ENCODE measurements at regions not wholly inside any gene's neighbourhood (a gene's known extent, or its start where the extent isn't known, plus 50 kb on each side); places are given as distances from the start of the nearest gene placed in this dataset.

GRCh38 chr2:220935789-220936321 lies 636.2 kb downstream of the EPHA4 start:
- no TSS peak for BruUV-seq (replicated peaks)
- ChIA-PET POLR2A (interaction anchor here (0.7 kb wide), 1 partner anchor 132 kb away, joined by 3 read pairs; no protein-coding TSS in a partner anchor), CTCF (interaction anchor here (0.6 kb wide), 1 partner anchor 159 kb away, joined by 4 read pairs; no protein-coding TSS in a partner anchor)
- no peaks in the 10 kb centered on the region for H3K27me3 Mint-ChIP-seq (ENCODE audit: insufficient read depth, unreplicated experiment)
- no peaks in the 10 kb centered on the region for H3K9me3 Mint-ChIP-seq (ENCODE audit: unreplicated experiment)
- no peak overlapping the region for H3K27ac Mint-ChIP-seq (ENCODE audit: low read depth, unreplicated experiment)
- intact Hi-C loops (cut with micrococcal nuclease), result no loop called here
- H3K4me1 Mint-ChIP-seq (ENCODE audit: insufficient read depth, unreplicated experiment), result no peaks in the 10 kb centered on the region
- no peak for DNase-seq (ENCODE audit: unreplicated experiment)
- no peak for TF ChIP-seq CTCF (IDR thresholded peaks at IDR 0.05; ENCODE audit: unreplicated experiment)
- no peak overlapping the region for H3K4me3 Mint-ChIP-seq (ENCODE audit: unreplicated experiment)
- H3K36me3 Mint-ChIP-seq (ENCODE audit: insufficient read depth, unreplicated experiment), result no peaks in the 10 kb centered on the region

GRCh38 chr2:220936641-220937197 lies 635.4 kb downstream of the EPHA4 start:
- POLR2A ChIA-PET, result no interaction called here
- Mint-ChIP-seq H3K27ac (ENCODE audit: low read depth, unreplicated experiment) (no peak overlapping the region), H3K27me3 (ENCODE audit: insufficient read depth, unreplicated experiment) (no peaks in the 10 kb centered on the region), H3K4me1 (ENCODE audit: insufficient read depth, unreplicated experiment) (no peaks in the 10 kb centered on the region), H3K36me3 (ENCODE audit: insufficient read depth, unreplicated experiment) (no peaks in the 10 kb centered on the region), H3K4me3 (ENCODE audit: unreplicated experiment) (no peak overlapping the region), H3K9me3 (ENCODE audit: unreplicated experiment) (no peaks in the 10 kb centered on the region)
- no peak for TF ChIP-seq CTCF (IDR thresholded peaks at IDR 0.05; ENCODE audit: unreplicated experiment)
- intact Hi-C loops (cut with micrococcal nuclease), result no loop called here
- CTCF ChIA-PET, result interaction anchor here (0.6 kb wide), 1 partner anchor 231 kb away, joined by 4 read pairs; no protein-coding TSS in a partner anchor
- DNase-seq (ENCODE audit: unreplicated experiment), result no peak
- BruUV-seq (replicated peaks), result no TSS peak

GRCh38 chr2:220937245-220937644 lies 634.9 kb downstream of the EPHA4 start:
- TF ChIP-seq CTCF (IDR thresholded peaks at IDR 0.05; ENCODE audit: unreplicated experiment), result no peak
- H3K36me3 Mint-ChIP-seq (ENCODE audit: insufficient read depth, unreplicated experiment), result no peaks in the 10 kb centered on the region
- BruUV-seq (replicated peaks), result no TSS peak
- DNase-seq (ENCODE audit: unreplicated experiment), result no peak
- H3K9me3 Mint-ChIP-seq (ENCODE audit: unreplicated experiment), result no peaks in the 10 kb centered on the region
- intact Hi-C loops (cut with micrococcal nuclease), result no loop called here
- no peak overlapping the region for H3K4me3 Mint-ChIP-seq (ENCODE audit: unreplicated experiment)
- no peaks in the 10 kb centered on the region for H3K27me3 Mint-ChIP-seq (ENCODE audit: insufficient read depth, unreplicated experiment)
- ChIA-PET POLR2A (no interaction called here), CTCF (no interaction called here)
- H3K4me1 Mint-ChIP-seq (ENCODE audit: insufficient read depth, unreplicated experiment), result no peaks in the 10 kb centered on the region
- no peak overlapping the region for H3K27ac Mint-ChIP-seq (ENCODE audit: low read depth, unreplicated experiment)

- Mint-ChIP-seq H3K4me1 (ENCODE audit: insufficient read depth, unreplicated experiment) (no peaks in the 10 kb centered on the region), H3K9me3 (ENCODE audit: unreplicated experiment) (no peaks in the 10 kb centered on the region), H3K4me3 (ENCODE audit: unreplicated experiment) (no peak overlapping the region), H3K27me3 (ENCODE audit: insufficient read depth, unreplicated experiment) (no peaks in the 10 kb centered on the region), H3K27ac (ENCODE audit: low read depth, unreplicated experiment) (no peak overlapping the region), H3K36me3 (ENCODE audit: insufficient read depth, unreplicated experiment) (no peaks in the 10 kb centered on the region)
- CTCF ChIA-PET, result no interaction called here
- no peak for DNase-seq (ENCODE audit: unreplicated experiment)
- BruUV-seq (replicated peaks), result no TSS peak
- no peak for TF ChIP-seq CTCF (IDR thresholded peaks at IDR 0.05; ENCODE audit: unreplicated experiment)
- intact Hi-C loops (cut with micrococcal nuclease), result no loop called here
- POLR2A ChIA-PET, result interaction anchor here (1.1 kb wide), 1 partner anchor 99 kb away, joined by 6 read pairs; no protein-coding TSS in a partner anchor
These were observed 631.5 kb downstream of the EPHA4 start for GRCh38 chr2:220940646-220941045.
